NCI-H82 treated with DMSO at 0.1 percent for 48 hours (cell line): ENCODE measurements at regions not wholly inside any gene's neighbourhood (a gene's known extent, or its start where the extent isn't known, plus 50 kb on each side); places are given as distances from the start of the nearest gene placed in this dataset.

Experiments used
- DNase-seq: peaks from one replicate; lab custom pipeline; 2025; ENCODE audit not compliant: unreplicated experiment; lab: John Stamatoyannopoulos, UW

DNA sequence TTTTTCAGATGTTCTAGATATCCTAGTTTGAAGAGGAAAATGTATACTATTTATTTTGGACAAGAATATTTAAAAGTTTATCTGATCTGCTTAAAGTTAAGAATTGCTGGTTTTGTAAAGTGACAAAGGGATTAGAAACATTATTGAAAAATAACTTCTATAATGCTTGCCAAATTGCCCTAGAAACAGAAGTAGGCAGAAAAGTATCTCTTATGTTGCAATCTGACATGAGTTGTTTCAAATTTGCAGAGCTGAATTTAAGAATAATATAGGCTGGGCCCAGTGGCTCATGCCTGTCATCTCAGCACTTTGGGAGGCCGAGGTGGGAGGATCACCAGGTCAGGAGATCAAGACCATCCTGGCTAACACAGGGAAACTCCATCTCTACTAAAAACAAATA, 777.1 kb downstream of the LIG4 start:
- no peak for DNase-seq

DNA sequence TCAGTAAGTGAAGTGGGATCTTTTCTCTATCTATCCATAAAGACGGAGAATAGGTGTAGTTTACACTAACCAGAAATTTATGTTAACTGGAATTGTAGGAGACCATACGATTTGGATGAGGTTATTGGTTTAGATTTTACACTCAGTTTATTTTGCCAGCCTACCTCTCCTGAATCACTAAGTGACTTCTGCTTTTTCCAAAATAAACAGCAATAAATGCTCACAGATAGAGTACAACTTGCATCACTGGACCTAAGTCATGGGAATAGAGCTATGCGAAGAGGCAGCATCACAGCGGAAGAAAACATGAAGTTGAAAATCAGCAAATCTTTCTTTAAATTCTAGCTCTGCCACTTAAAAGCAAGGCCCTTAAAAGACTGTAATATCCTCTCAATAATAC, 781.0 kb downstream of the LIG4 start:
- DNase-seq: no peak

DNA sequence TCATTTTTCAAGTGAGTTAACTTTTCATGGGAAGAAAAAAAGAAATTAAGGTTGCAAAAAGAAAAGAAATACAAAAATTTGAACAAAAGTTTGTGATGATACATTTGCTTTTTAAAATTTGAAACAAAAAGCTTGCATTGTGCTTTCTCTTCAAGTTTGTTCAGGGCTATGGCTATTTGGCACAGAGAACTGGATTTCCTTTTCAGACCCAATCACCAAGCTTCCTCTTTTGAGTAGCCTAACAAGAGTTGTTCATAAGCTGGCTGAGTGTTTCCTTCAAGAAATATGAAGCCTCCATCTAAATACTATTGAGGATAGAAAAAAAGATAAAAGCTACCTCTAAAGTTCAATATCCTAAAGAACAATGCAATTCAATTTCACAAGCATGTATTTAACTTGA, 787.8 kb downstream of the LIG4 start:
- DNase-seq: no peak

DNA sequence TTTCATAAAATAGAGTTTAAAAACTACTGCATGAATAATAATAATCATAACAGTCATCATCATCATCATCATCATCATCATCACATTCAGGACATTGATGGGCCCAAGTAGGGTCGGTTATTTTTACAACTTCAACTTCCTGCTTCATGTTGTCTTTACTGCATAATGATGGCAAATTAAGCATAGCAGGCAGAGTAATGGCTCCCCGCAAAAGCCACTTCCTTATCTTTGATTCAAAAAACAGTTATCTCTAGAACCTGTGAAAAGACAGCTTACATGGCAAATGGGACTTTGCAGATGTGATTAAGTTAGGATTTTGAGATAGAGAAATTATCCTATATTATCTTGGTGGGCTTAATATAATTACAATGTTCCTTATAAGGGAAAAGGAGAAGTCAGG, 792.9 kb downstream of the LIG4 start:
- no peak for DNase-seq

DNA sequence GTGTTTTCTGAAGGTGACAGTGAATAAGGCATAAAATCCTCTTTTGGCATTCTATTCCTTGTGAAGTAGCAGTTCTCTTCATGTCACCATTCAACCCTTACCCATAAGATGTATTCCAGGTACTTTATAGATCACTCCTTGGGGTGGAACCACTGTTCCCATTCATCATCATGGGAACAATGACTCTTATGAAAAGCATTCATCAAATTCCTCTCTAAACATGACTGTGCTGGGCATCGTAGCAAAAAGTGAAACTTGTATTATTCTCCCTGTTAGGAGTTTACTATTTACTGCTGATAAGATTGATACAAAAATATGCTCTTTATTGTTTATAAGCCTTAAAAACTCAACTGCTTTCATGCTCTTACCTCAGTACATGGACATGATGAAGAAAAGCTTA, 793.4 kb downstream of the LIG4 start:
- no peak for DNase-seq

DNA sequence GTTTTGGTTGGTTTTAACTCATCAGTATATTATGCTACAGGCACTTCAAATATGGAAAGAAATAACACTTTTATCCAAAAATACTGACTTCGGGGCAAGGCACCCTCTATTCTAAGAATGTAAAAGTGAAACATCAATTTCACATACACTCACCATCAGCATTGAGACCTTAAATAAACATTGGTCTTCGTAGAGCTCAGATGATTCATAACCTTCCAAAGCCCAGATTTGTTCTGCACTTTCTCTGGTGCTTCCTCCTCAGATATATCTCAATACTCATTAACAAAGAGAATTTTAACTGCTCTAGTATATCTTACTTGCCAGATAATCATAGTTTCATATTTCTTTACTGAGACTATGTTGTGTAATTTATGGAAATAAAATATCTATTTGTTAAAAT, 794.3 kb downstream of the LIG4 start:
- DNase-seq: no peak

DNA sequence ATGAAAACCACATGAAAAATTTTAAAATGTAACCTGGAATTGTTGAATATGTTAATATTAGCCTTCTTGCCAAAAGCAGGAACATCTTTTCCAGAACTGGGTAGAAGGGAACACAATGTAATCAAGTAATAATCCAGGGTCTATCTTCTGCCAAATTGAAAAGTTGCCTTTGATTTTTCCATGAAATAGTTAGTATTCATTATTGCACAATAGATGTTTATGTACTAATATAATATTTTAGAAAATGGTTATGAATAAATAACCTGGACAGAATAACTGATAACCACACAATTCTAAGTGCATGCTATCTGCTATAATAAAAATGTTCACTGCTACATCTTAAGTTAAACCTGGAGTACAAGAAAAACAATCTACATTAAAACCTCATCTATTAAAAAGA, 802.3 kb downstream of the LIG4 start:
- no peak for DNase-seq

DNA sequence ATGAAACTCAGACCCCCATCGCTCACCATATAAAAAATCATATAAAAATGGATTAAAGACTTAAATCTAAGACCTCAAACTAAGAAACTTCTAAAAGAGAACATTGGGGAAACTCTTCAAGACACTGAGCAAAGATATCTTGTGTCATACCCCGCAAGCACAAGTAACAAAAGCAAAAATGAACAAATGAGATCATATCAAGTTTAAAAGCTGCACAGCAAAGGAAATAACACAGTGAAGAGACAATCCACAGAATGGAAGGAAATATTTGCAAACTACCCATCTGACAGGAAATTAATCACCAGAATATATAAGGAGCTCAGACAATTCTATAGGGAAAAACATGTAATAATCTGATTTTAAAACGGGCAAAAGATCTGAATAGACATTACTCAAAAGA, 808.3 kb downstream of the LIG4 start:
- no peak for DNase-seq

DNA sequence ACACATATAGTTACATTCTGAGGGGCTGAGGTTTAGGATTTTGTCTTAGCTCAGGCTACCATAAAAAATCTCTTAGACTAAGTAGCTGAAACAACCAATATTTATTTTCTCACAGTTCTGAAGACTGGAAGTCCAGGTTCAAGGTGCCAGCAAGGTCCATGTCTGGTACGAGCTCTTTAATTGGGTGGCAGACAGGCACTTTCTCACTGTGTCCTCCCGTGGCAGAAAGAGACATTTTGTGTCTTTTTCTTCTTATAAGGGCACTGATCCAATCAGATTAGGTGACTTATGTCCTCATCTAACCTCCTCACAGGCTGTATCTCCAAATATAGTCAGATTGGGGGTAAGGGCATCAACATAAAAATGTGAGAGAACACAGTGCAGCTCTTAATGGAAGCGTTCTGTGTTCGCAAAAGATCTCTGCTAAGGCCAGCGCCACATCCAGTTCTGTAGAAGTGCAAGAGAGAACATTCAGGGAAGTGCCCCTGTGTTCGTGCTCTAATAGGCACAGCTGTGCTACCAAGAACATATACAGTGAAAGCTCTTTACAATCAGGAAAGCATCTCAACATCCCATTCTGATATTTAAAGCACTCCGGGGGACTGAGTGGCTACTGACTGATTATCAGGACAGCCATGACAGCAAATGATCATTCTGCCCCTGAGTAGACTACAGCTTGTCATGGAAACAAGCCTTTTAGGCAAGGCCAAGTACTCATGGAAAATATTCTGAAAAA, 819.2 kb downstream of the LIG4 start:
- DNase-seq: no peak

DNA sequence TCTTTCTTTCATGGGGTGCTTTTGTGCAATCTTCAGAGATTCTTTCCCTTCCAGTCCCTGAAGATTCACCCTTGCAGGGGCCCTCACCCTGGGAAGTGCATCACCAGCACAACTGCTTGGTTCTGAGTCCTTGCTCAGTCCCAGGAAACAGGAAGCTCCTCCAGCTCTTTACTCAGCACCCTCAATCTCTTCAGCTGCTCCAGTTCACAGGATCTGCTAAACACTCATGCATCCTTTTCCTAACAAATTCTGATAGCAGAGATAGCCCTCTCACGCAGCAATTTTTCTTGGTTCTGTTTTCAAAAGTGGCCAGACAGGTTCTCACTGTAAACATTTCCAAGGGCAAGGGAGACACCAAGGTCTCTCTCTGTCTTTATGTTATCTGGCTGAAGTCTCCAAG, 823.1 kb downstream of the LIG4 start:
- DNase-seq: no peak

DNA sequence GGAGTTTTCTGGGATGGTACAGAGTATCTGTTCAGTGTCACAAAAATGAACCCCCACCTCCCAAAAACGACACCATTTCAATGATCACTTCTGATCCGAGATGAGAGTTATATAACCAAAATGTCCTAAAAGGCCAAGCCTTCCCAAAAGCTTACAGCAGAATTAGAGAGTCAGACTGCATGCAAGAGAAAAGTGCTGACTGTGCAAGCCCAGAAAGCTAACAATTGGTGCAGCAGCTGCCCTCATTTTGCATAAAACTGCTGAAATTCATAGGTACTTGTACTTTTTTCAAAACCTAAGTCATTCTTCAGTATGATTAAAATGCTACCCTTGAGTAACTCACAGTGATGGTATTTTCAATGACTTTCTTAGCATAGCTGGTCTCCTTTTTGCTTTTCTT, 819.6 kb upstream of the ARGLU1 start:
- DNase-seq: no peak

DNA sequence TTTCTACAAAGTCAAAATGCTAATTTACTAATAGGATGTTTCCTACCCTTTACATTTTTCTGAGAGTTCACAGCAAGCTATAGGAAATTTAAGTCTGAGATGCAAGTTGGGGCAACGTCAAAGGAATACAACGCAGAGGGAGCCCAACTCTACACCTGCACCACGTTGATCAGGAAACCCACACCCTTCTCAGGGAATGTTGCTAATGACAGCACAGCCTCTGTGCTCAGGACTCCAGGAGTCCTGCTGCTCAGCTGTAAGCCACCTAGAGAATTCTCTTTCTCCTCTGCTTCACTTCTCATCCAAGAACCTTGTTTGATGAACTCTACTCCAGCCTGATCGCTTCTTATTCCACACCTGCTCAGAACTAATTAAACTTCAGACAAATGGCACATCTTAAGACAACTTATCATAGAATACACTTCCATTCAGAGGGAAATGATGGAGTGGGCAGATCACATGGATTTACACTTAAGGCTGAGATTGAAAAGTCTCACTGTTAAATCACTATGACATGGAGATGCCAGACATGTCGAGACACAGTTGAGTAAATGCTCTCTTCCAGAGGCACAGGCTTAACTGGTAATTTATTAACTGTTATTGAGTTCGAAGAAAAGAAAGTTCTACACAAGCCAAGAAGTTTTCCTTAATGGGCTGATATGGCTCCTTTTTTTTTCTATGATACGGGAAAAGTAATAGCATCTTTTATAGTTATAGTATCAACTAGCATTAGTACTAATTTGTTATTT, 811.6 kb upstream of the ARGLU1 start:
- DNase-seq: no peak

DNA sequence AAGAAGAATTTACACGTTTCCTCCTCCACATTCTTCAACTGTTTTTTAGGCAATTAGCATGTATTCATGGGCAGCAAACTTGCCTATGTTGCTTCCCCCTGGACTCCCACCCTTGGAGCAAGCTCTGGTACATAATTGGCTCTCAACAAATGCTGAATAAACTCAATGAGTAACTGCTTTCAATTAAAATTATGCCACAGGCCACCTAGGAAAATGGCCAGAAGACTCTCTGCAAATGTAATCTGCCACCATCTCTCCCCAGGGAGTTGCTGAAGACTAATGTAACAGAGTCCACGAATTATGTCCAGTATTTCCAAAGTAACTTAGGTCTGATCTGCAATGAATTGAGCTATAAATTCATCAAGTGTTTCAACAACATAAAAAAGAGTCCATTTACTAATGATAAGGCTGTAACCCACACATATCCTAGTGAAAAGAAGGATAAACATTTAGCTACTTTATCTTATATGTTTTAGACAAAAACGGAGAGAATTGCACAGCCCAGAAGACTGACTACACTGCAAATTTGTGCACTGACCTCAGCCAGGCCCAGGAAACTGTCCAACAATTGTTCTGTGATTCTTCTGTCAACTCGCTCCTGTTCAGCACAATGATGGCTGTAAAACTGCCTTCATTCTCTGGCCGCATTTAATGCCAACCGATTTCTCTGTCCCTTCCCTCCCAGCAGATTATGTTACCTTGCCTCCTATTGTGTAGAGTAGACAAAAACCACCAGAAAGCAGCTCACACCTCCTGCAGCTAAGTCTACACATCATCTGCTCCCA, 808.6 kb upstream of the ARGLU1 start:
- DNase-seq: no peak

DNA sequence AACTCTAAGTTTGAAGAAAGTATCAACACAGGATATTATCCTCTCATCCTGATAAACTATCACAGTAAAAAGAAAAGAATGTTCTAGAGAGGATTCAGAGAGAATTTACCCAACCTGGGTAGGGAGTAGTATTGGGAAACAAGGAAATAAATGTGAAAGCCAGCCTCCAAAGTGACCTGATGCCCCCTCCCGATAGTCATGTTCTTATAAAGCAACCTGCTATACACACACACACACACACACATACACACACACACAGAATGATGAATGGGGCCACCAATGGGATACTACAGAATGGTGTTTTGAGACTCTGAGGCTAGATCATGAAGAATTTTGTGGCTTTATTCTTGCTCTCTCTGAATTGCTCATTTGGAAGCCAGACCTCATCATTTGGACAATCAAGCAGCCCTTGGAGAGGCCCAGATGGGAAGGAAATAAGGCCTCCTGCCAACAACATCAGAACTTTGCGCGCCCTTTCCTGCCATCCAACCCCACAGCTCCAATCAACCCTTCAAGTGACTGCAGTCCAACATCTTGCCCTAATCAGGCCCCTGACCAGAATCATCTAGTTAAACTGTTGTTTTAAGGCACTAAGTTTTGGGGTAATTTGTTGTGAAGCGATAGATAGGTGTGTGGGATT, 807.9 kb upstream of the ARGLU1 start:
- no peak for DNase-seq

DNA sequence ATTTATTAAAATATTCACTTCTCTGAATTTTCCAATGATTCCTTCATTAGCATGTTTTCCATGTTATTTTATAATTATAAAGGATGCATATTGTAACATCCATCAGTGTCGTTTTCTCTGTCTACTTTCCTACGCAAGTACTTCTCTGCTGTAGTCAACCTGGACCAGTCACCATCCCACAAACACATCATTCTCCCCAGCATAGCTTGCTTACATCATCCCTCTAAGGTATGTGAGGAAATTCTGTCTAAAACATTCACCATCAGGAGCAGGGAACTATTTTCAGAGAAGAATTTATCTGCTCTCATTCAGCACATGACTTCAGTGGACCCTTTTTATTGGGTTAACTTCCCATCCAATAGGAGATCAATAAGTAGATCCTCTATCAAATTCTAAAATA, 806.1 kb upstream of the ARGLU1 start:
- DNase-seq: no peak

DNA sequence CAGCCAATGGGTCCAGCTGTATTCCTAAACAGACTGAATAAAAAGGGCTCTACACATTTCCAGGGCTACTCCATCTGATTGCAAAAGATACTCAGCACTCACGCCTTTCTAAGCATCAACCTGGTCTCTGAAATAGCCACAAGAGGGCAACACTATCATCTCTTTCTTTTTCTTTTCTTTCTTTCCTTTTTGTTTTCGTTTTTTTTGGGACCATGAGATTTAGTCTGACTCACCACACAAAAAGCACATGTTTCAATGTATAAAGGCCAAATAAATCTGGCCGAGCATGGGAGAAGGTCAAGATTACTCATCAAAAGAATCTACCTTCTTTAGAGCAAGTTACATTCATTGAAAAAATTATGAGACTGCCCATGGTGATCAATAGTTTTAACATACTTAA, 805.6 kb upstream of the ARGLU1 start:
- DNase-seq: no peak

DNA sequence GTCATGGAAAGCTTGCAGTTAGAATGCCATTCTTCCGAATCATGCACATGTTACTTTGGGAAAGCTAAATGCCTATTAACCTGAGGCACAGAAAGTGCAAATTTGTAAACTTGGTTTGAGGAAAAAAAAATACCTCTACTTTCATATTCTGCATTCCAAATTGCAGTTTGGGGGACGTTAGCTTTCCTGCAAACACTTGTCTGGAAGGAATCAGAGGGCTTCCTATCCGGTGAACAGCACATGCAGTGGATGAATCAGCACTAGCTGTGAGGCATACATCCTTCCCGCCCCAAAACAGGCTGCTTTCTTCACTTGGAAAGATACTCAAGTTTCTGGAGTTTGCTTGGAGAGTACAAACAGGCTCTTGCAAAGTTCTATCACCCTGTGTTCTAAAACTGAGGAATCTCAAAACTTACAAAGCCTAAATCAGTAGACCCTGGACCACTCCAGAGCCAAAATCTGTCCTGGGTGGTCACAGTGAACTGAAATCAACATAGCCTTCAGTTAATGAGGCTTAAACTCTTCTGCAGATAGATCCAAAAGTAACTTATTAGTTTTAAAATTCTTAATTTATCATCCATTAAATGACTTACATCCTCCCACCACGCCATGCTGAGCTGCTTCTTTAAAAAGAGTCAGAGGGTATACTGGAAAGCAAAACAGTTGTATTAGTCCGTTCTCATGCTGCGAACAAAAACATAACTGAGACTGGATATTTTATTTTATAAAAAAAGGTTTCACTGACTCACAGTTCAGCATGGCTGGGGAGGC, 802.3 kb upstream of the ARGLU1 start:
- no peak for DNase-seq

DNA sequence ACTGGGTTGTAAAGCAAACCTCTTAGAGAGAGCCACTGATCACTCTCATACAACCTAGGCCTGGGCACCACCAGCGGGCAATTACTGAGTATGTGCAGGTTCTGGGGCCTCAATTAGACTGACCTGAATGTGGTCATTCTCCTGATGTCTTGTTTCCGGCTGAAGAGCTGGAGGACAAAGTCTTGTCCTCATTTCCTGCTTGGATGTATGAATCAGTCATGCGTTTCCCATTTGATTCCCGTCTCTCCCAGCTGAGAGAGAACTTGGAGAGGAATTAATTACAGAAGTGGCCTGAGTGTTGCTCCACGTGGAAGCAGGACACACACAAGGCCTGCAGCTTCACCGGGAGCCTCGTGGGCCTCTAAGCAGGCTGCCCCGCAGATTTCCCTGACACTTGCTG, 799.3 kb upstream of the ARGLU1 start:
- no peak for DNase-seq

DNA sequence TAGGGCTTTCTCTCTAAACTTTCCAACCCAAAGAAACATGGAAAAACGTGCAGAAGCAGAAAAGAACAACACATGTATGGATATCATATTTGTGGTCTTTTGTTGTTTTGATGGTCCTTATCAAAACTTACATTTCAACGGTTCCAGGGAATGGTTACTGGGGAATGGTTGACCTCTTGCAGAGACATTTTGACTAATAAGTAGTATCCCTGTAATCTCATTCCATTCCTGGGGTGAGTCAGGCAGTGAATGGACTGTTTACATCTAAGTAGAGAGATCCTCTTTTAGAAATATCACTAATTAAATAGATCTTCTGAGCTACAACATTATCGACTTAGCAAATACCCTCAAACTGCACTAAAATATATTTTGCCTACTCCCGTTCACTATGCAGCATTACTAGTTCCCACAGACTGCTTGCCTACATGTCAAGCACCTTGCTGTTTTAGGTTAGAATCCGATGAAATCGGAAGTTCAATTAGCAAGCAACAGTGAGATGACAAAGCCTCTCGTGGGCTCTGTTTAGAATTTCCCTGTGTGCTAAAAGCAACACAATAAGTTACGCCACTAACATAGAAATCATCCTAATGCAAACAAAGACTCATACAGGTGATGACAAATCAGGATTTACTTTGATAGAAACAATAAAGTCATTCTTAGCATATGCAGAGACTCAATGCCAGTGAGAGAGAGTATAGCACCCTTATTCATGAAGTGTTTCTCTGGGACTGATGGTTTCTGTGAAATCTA, 797.7 kb upstream of the ARGLU1 start:
- DNase-seq: no peak

DNA sequence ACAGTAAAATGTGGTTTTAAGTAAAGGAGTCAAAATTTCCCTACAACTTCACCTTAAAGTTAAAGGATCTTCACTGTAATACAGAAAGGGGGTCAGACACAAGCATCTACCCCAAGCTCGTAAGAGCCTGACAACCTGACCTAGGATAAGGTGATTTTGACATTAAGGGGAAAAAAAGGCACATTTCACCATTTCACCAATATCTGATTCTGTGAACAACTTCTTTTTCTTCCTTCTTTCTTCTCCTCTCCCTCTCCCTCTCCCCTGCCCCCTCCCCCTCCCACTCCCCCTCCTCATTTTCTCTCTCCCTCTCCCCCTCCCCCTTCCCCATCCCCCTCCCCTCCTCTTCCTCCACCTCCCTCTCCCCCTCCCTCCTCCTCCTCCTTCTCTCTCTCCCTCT, 796.7 kb upstream of the ARGLU1 start:
- DNase-seq: no peak
